Chondrocyte (in vitro differentiated cells): ENCODE measurements at regions not wholly inside any gene's neighbourhood (a gene's known extent, or its start where the extent isn't known, plus 50 kb on each side); places are given as distances from the start of the nearest gene placed in this dataset.

Experiments
- DNase-seq: peaks from one replicate; pipeline ENCODE4 v3.0.0; 2021; ENCODE audit warnings: mixed read lengths, low spot score
- H3K27ac Mint-ChIP-seq: one replicate; pipeline ENCODE4 v1.8.0; 2021; ENCODE audit warnings: mild to moderate bottlenecking, moderate library complexity, mixed read lengths; ENCODE audit not compliant: unreplicated experiment
- H3K27me3 Mint-ChIP-seq: 2 replicates; pipeline ENCODE4 v1.8.0; 2021; ENCODE audit warnings: low read depth, mixed read lengths
- H3K36me3 Mint-ChIP-seq: 2 replicates; pipeline ENCODE4 v1.8.0; 2021; ENCODE audit warnings: low read depth, mixed read lengths
- H3K4me1 Mint-ChIP-seq: 2 replicates; pipeline ENCODE4 v1.8.0; 2021; ENCODE audit warnings: low read depth, mild to moderate bottlenecking, mixed read lengths
- H3K4me3 Mint-ChIP-seq: one replicate; pipeline ENCODE4 v1.8.0; 2021; ENCODE audit warnings: mild to moderate bottlenecking, moderate library complexity, mixed read lengths; ENCODE audit not compliant: unreplicated experiment
- H3K9me3 Mint-ChIP-seq: 2 replicates; pipeline ENCODE4 v1.8.0; 2021; ENCODE audit warnings: low read depth, mixed read lengths
- CTCF ChIP-seq: fragments of 200-600 bp; sonication (generic); IDR thresholded peaks from 2 replicates; pipeline ENCODE4 v1.5.0; 2021; ENCODE audit warnings: antibody characterized with exemption, mild to moderate bottlenecking, moderate library complexity

- no peak for DNase-seq
- no peaks in the 10 kb centered on the region for H3K27me3 Mint-ChIP-seq
- no peak overlapping the region for H3K4me3 Mint-ChIP-seq
- TF ChIP-seq CTCF: no peak
- H3K36me3 Mint-ChIP-seq: no peaks in the 10 kb centered on the region
- no peak overlapping the region for H3K27ac Mint-ChIP-seq
- H3K4me1 Mint-ChIP-seq: peaks cover 8% of the 10 kb centered on the region
- no peaks in the 10 kb centered on the region for H3K9me3 Mint-ChIP-seq
Observed at GRCh38 chr2:103805746-103806145, 1043.9 kb downstream of the TMEM182 start.

- no peaks in the 10 kb centered on the region for H3K36me3 Mint-ChIP-seq
- H3K27me3 Mint-ChIP-seq: no peaks in the 10 kb centered on the region
- no peak overlapping the region for H3K4me3 Mint-ChIP-seq
- no peak for TF ChIP-seq CTCF
- DNase-seq: no peak
- no peaks in the 10 kb centered on the region for H3K9me3 Mint-ChIP-seq
- H3K27ac Mint-ChIP-seq: no peak overlapping the region
- peaks cover 8% of the 10 kb centered on the region for H3K4me1 Mint-ChIP-seq
Observed at GRCh38 chr2:103808814-103809213, 1045.1 kb upstream of the POU3F3 start.

- DNase-seq: no peak
- Mint-ChIP-seq H3K4me1 (peaks cover 8% of the 10 kb centered on the region), H3K36me3 (no peaks in the 10 kb centered on the region), H3K9me3 (no peaks in the 10 kb centered on the region), H3K27me3 (no peaks in the 10 kb centered on the region), H3K27ac (no peak overlapping the region), H3K4me3 (no peak overlapping the region)
- no peak for TF ChIP-seq CTCF
Observed at GRCh38 chr2:103809415-103809814, 1044.5 kb upstream of the POU3F3 start.

GRCh38 chr2:103809941-103810441 is 1043.9 kb upstream of the POU3F3 start:
- Mint-ChIP-seq H3K4me3 (no peak overlapping the region), H3K4me1 (peaks cover 8% of the 10 kb centered on the region), H3K36me3 (no peaks in the 10 kb centered on the region), H3K27me3 (no peaks in the 10 kb centered on the region), H3K27ac (no peak overlapping the region), H3K9me3 (no peaks in the 10 kb centered on the region)
- TF ChIP-seq CTCF: no peak
- no peak for DNase-seq

- H3K9me3 Mint-ChIP-seq: no peaks in the 10 kb centered on the region
- no peak for TF ChIP-seq CTCF
- peaks cover 8% of the 10 kb centered on the region for H3K4me1 Mint-ChIP-seq
Observed at GRCh38 chr2:103810875-103811274, 1043.0 kb upstream of the POU3F3 start.

More at GRCh38 chr2:103810875-103811274, 1043.0 kb upstream of the POU3F3 start:
- H3K4me3 Mint-ChIP-seq: no peak overlapping the region
- no peaks in the 10 kb centered on the region for H3K27me3 Mint-ChIP-seq
- DNase-seq: no peak
- H3K27ac Mint-ChIP-seq: no peak overlapping the region
- no peaks in the 10 kb centered on the region for H3K36me3 Mint-ChIP-seq
